DND-41 (cell line): ENCODE measurements at regions not wholly inside any gene's neighbourhood (a gene's known extent, or its start where the extent isn't known, plus 50 kb on each side); places are given as distances from the start of the nearest gene placed in this dataset.

Experiments used
- CTCF ChIP-seq: IDR thresholded peaks from 2 replicates; pipeline ENCODE4 v1.5.1; 2012; ENCODE audit warnings: borderline replicate concordance, low read length, moderate library complexity, mild to moderate bottlenecking; ENCODE audit not compliant: poor library complexity, severe bottlenecking; ENCODE audit errors: extremely low read depth
- EZH2 ChIP-seq: IDR thresholded peaks from 3 replicates; pipeline ENCODE4 v1.6.1; 2012; ENCODE audit warnings: borderline replicate concordance, low read depth, mild to moderate bottlenecking, moderate library complexity, low read length, inconsistent platforms; ENCODE audit not compliant: severe bottlenecking

- TF ChIP-seq CTCF (no peak), EZH2 (no peak)
Observed at GRCh38 chr4:57320849-57321248, 210.7 kb upstream of the IGFBP7 start.
